SU-DHL-6 (cell line): ENCODE measurements at regions not wholly inside any gene's neighbourhood (a gene's known extent, or its start where the extent isn't known, plus 50 kb on each side); places are given as distances from the start of the nearest gene placed in this dataset.

Source experiments
- H2AFZ ChIP-seq: fragments of 200-600 bp; sonication (generic); 2 replicates; pipeline ENCODE4 v1.6.1; 2014; ENCODE audit warnings: low read depth, mild to moderate bottlenecking, moderate library complexity, mixed read lengths, antibody characterized with exemption, low read length; ENCODE audit not compliant: severe bottlenecking
- H3F3A ChIP-seq: fragments of 200-600 bp; shearing (Covaris generic); 2 replicates; pipeline ENCODE4 v1.6.0; 2016; ENCODE audit warnings: antibody characterized with exemption, mild to moderate bottlenecking; ENCODE audit not compliant: insufficient read depth
- H3K27ac ChIP-seq: fragments of 200-600 bp; sonication (generic); 2 replicates; pipeline ENCODE4 v1.5.1; 2016; ENCODE audit warnings: low read depth, mild to moderate bottlenecking, low read length, moderate library complexity, mixed read lengths
- H3K27me3 ChIP-seq: fragments of 200-600 bp; sonication (generic), shearing (Covaris generic); 2 replicates; pipeline ENCODE4 v1.6.0; 2014; ENCODE audit warnings: mild to moderate bottlenecking, low read length
- H3K36me3 ChIP-seq: fragments of 200-600 bp; sonication (generic); 2 replicates; pipeline ENCODE4 v1.6.1; 2014; ENCODE audit warnings: mild to moderate bottlenecking, low read length, mixed read lengths
- H3K4me2 ChIP-seq: fragments of 300-600, 200-600 bp; shearing (Covaris generic), sonication (generic); 2 replicates; pipeline ENCODE4 v1.6.0; 2014; ENCODE audit warnings: low read length, low read depth, mild to moderate bottlenecking; ENCODE audit not compliant: poor library complexity, severe bottlenecking
- H3K4me3 ChIP-seq: fragments of 200-600 bp; sonication (generic); 2 replicates; pipeline ENCODE4 v1.5.1; 2014; ENCODE audit warnings: antibody characterized with exemption, low read length, mild to moderate bottlenecking, mixed read lengths; ENCODE audit not compliant: insufficient read depth, poor library complexity, severe bottlenecking
- H3K79me2 ChIP-seq: fragments of 200-600 bp; sonication (generic); 2 replicates; pipeline ENCODE4 v1.6.1; 2014; ENCODE audit warnings: mild to moderate bottlenecking, low read length, moderate library complexity; ENCODE audit not compliant: insufficient read depth
- H3K9ac ChIP-seq: fragments of 200-600 bp; sonication (generic); 2 replicates; pipeline ENCODE4 v1.7.0; 2014; ENCODE audit warnings: mild to moderate bottlenecking, low read length
- H3K9me2 ChIP-seq: fragments of 200-600 bp; sonication (generic); replicated peaks from 2 replicates; pipeline ENCODE4 v1.6.1; 2014; ENCODE audit warnings: low read length; ENCODE audit not compliant: insufficient read depth
- H3K9me3 ChIP-seq: fragments of 200-600 bp; sonication (generic); 2 replicates; pipeline ENCODE4 v1.6.1; 2014; ENCODE audit warnings: low read length, mixed read lengths; ENCODE audit not compliant: insufficient read depth
- H4K20me1 ChIP-seq: fragments of 200-600 bp; sonication (generic); 2 replicates; pipeline ENCODE4 v1.6.1; 2014; ENCODE audit warnings: low read depth, mild to moderate bottlenecking, antibody characterized with exemption, low read length, moderate library complexity, mixed read lengths
- CTCF ChIP-seq: fragments of 200-600 bp; sonication (generic); IDR thresholded peaks from one replicate; pipeline ENCODE4 v1.5.1; 2017; ENCODE audit warnings: antibody characterized with exemption, mild to moderate bottlenecking, low read length, moderate library complexity; ENCODE audit not compliant: insufficient read depth, poor library complexity, severe bottlenecking
- EZH2phosphoT487 ChIP-seq: fragments of 200-600 bp; sonication (generic), shearing (Covaris generic); conservative IDR thresholded peaks from 2 replicates; pipeline ENCODE4 v1.6.1; 2018; ENCODE audit warnings: mild to moderate bottlenecking, antibody characterized with exemption, low read length, moderate library complexity, mixed read lengths

GRCh38 chr9:99449726-99450125 is 227.6 kb downstream of the SEC61B start:
- Histone ChIP-seq H3K9me3 (no peaks in the 10 kb centered on the region), H4K20me1 (no peaks in the 10 kb centered on the region), H3K4me2 (no peak overlapping the region), H3K27ac (no peak overlapping the region), H3K4me3 (no peak overlapping the region), H3K79me2 (no peaks in the 10 kb centered on the region), H3K9ac (no peak overlapping the region), H3K27me3 (no peaks in the 10 kb centered on the region), H3K36me3 (no peaks in the 10 kb centered on the region), H2AFZ (no peak overlapping the region), H3F3A (no peaks in the 10 kb centered on the region), H3K9me2 (no peaks in the 10 kb centered on the region)
- TF ChIP-seq CTCF: no peak
- no peak for TF ChIP-seq EZH2phosphoT487

- Histone ChIP-seq H3K36me3 (no peaks in the 10 kb centered on the region), H3K9me2 (no peaks in the 10 kb centered on the region), H3K9me3 (no peaks in the 10 kb centered on the region), H2AFZ (no peak overlapping the region), H3K79me2 (no peaks in the 10 kb centered on the region), H3K27ac (no peak overlapping the region), H3K27me3 (no peaks in the 10 kb centered on the region), H3F3A (no peaks in the 10 kb centered on the region), H3K4me2 (no peak overlapping the region), H3K9ac (no peak overlapping the region), H4K20me1 (no peaks in the 10 kb centered on the region), H3K4me3 (no peak overlapping the region)
- no peak for TF ChIP-seq CTCF
- TF ChIP-seq EZH2phosphoT487: no peak
These were observed 229.1 kb downstream of the SEC61B start for GRCh38 chr9:99451112-99451606.

- no peaks in the 10 kb centered on the region for H3K79me2 ChIP-seq
- no peak for TF ChIP-seq EZH2phosphoT487
- no peak for TF ChIP-seq CTCF
These were observed 235.3 kb downstream of the SEC61B start for GRCh38 chr9:99457406-99457805.

GRCh38 chr9:99457981-99458380 is 235.9 kb downstream of the SEC61B start:
- H3F3A ChIP-seq: no peaks in the 10 kb centered on the region
- H3K27me3 ChIP-seq: no peaks in the 10 kb centered on the region
- H2AFZ ChIP-seq: no peak overlapping the region
- H3K9me2 ChIP-seq: no peaks in the 10 kb centered on the region
- H4K20me1 ChIP-seq: no peaks in the 10 kb centered on the region
- H3K27ac ChIP-seq: no peak overlapping the region
- H3K9me3 ChIP-seq: no peaks in the 10 kb centered on the region
- no peak overlapping the region for H3K4me3 ChIP-seq
- H3K4me2 ChIP-seq: no peak overlapping the region
- no peaks in the 10 kb centered on the region for H3K79me2 ChIP-seq
- no peaks in the 10 kb centered on the region for H3K36me3 ChIP-seq
- H3K9ac ChIP-seq: no peak overlapping the region
- no peak for TF ChIP-seq CTCF
- TF ChIP-seq EZH2phosphoT487: no peak

More at GRCh38 chr9:99457406-99457805, 235.3 kb downstream of the SEC61B start:
- no peak overlapping the region for H3K4me3 ChIP-seq
- no peak overlapping the region for H3K27ac ChIP-seq
- no peaks in the 10 kb centered on the region for H3K9me3 ChIP-seq
- no peaks in the 10 kb centered on the region for H3F3A ChIP-seq
- H2AFZ ChIP-seq: no peak overlapping the region
- no peak overlapping the region for H3K9ac ChIP-seq
- H3K9me2 ChIP-seq: no peaks in the 10 kb centered on the region
- H4K20me1 ChIP-seq: no peaks in the 10 kb centered on the region
- H3K36me3 ChIP-seq: no peaks in the 10 kb centered on the region
- no peaks in the 10 kb centered on the region for H3K27me3 ChIP-seq
- no peak overlapping the region for H3K4me2 ChIP-seq
